ENCODE measurements at regions not wholly inside any gene's neighbourhood (a gene's known extent, or its start where the extent isn't known, plus 50 kb on each side); places are given as distances from the start of the nearest gene placed in this dataset.

- peak; percentile 57 for DNase-seq (ENCODE audit: low spot score)
Observed at GRCh38 chr11:116507849-116508695, 264.7 kb downstream of the BUD13 start.

GRCh38 chr11:116507016-116507415 is 265.8 kb downstream of the BUD13 start:
- peak; percentile 79 for DNase-seq (ENCODE audit: low spot score)

- DNase-seq (ENCODE audit: low spot score) = peak; percentile 69
Observed at GRCh38 chr11:116506263-116506825, 266.4 kb downstream of the BUD13 start.

GRCh38 chr11:116505298-116506262 is 267.2 kb downstream of the BUD13 start:
- peak; percentile 24 for DNase-seq (ENCODE audit: low spot score)

GRCh38 chr11:116504541-116505297 is 268.1 kb downstream of the BUD13 start:
- DNase-seq (ENCODE audit: low spot score) = peak; percentile 39

GRCh38 chr11:116503216-116504160 is 269.3 kb downstream of the BUD13 start:
- peak; percentile 59 for DNase-seq (ENCODE audit: low spot score)

- DNase-seq (ENCODE audit: low spot score) = peak; percentile 41
Observed at GRCh38 chr11:116502641-116503061, 270.1 kb downstream of the BUD13 start.

- no peak for DNase-seq (ENCODE audit: low spot score)
Observed at GRCh38 chr11:116501728-116502127, 271.1 kb downstream of the BUD13 start.

- DNase-seq (ENCODE audit: low spot score) = no peak
Observed at GRCh38 chr11:116500947-116501602, 271.7 kb downstream of the BUD13 start.

GRCh38 chr11:116500026-116500946 is 272.5 kb downstream of the BUD13 start:
- DNase-seq (ENCODE audit: low spot score) = peak; percentile 68

- peak; percentile 92 for DNase-seq (ENCODE audit: low spot score)
Observed at GRCh38 chr11:116499396-116500003, 273.3 kb downstream of the BUD13 start.

GRCh38 chr11:116498161-116498560 is 274.6 kb downstream of the BUD13 start:
- peak; percentile 57 for DNase-seq (ENCODE audit: low spot score)

GRCh38 chr11:116492600-116492999 is 280.2 kb downstream of the BUD13 start:
- DNase-seq (ENCODE audit: low spot score) = peak; percentile 20

- DNase-seq (ENCODE audit: low spot score) = peak; percentile 86
Observed at GRCh38 chr11:116488836-116489389, 283.9 kb downstream of the BUD13 start.

- DNase-seq (ENCODE audit: low spot score) = no peak
Observed at GRCh38 chr11:116485425-116485824, 287.4 kb downstream of the BUD13 start.

GRCh38 chr11:116482716-116483115 is 290.1 kb downstream of the BUD13 start:
- peak; percentile 26 for DNase-seq (ENCODE audit: low spot score)

- DNase-seq (ENCODE audit: low spot score) = peak; percentile 24
Observed at GRCh38 chr11:116481126-116481675, 291.6 kb downstream of the BUD13 start.
